DMS114 treated with DMSO at 0.1 percent for 48 hours (cell line): ENCODE measurements at regions not wholly inside any gene's neighbourhood (a gene's known extent, or its start where the extent isn't known, plus 50 kb on each side); places are given as distances from the start of the nearest gene placed in this dataset.
"Not testable (repeated sequence)": the region's sequence is repeated elsewhere in the genome, so short reads cannot be mapped to it uniquely, and the experiment has no call there.

Experiments used
- DNase-seq: peaks from one replicate; lab custom pipeline; 2025; ENCODE audit not compliant: unreplicated experiment; lab: John Stamatoyannopoulos, UW

- no peak for DNase-seq
Observed at GRCh38 chr9:28423255-28423654, 850.0 kb upstream of the C9orf72 start.

- no peak for DNase-seq
Observed at GRCh38 chr9:28435456-28435855, 862.2 kb upstream of the C9orf72 start.

- DNase-seq, result no peak
Observed at GRCh38 chr9:28439688-28440087, 866.4 kb upstream of the C9orf72 start.

GRCh38 chr9:28443461-28443860, 870.2 kb upstream of the C9orf72 start:
- DNase-seq, result no peak

GRCh38 chr9:28444637-28445036, 871.4 kb upstream of the C9orf72 start:
- DNase-seq, result no peak

GRCh38 chr9:28445211-28445610, 871.9 kb upstream of the C9orf72 start:
- no peak for DNase-seq

- DNase-seq, result no peak
Observed at GRCh38 chr9:28453918-28454317, 880.6 kb upstream of the C9orf72 start.

GRCh38 chr9:28456861-28457260, 883.6 kb upstream of the C9orf72 start:
- no peak for DNase-seq

GRCh38 chr9:28464481-28465216, 891.4 kb upstream of the C9orf72 start:
- no peak for DNase-seq

- DNase-seq, result no peak
Observed at GRCh38 chr9:28471261-28471660, 898.0 kb upstream of the C9orf72 start.

- no peak for DNase-seq
Observed at GRCh38 chr9:28487561-28487960, 914.3 kb upstream of the C9orf72 start.

GRCh38 chr9:28491121-28491520, 917.8 kb upstream of the C9orf72 start:
- no peak for DNase-seq

- not testable (repeated sequence) for DNase-seq
Observed at GRCh38 chr9:28498168-28498567, 924.9 kb upstream of the C9orf72 start.

GRCh38 chr9:28502189-28502588, 928.9 kb upstream of the C9orf72 start:
- no peak for DNase-seq

- no peak for DNase-seq
Observed at GRCh38 chr9:28502741-28503140, 929.5 kb upstream of the C9orf72 start.

GRCh38 chr9:28503573-28503972, 930.3 kb upstream of the C9orf72 start:
- no peak for DNase-seq

- no peak for DNase-seq
Observed at GRCh38 chr9:28518439-28518838, 945.2 kb upstream of the C9orf72 start.

- DNase-seq, result not testable (repeated sequence)
Observed at GRCh38 chr9:28524309-28524708, 951.0 kb upstream of the C9orf72 start.

GRCh38 chr9:28528049-28528448, 954.8 kb upstream of the C9orf72 start:
- DNase-seq, result no peak

- no peak for DNase-seq
Observed at GRCh38 chr9:28538132-28538531, 964.9 kb upstream of the C9orf72 start.

GRCh38 chr9:28539434-28540070, 966.3 kb upstream of the C9orf72 start:
- no peak for DNase-seq

- DNase-seq, result no peak
Observed at GRCh38 chr9:28542928-28543327, 969.6 kb upstream of the C9orf72 start.

GRCh38 chr9:28547527-28547926, 974.2 kb upstream of the C9orf72 start:
- no peak for DNase-seq
